Keratinocyte (primary cell): ENCODE measurements at regions not wholly inside any gene's neighbourhood (a gene's known extent, or its start where the extent isn't known, plus 50 kb on each side); places are given as distances from the start of the nearest gene placed in this dataset.

Source experiments
- DNase-seq: peaks from one replicate; pipeline ENCODE4 v3.0.0-alpha.2; 2011; ENCODE audit warnings: low read depth, missing footprints, low spot score
- FAIRE-seq: peaks from 2 replicates; lab custom pipeline; 2011; peaks lifted over from hg19 to GRCh38; lab: Jason Lieb, UNC
- H2AFZ ChIP-seq: 2 replicates; pipeline ENCODE4 v1.6.0; 2012; ENCODE audit warnings: low read length, control low read depth, inconsistent platforms; ENCODE audit not compliant: control insufficient read depth
- H3K27ac ChIP-seq: 2 replicates; pipeline ENCODE4 v1.5.1; 2011; ENCODE audit warnings: low read length; ENCODE audit not compliant: control insufficient read depth, insufficient read depth
- H3K27me3 ChIP-seq: 3 replicates; pipeline ENCODE4 v1.6.0; 2011; ENCODE audit warnings: low read length; ENCODE audit not compliant: control insufficient read depth, insufficient read depth; ENCODE audit errors: extremely low read depth
- H3K36me3 ChIP-seq, 2 experiments: 2 replicates in 1 of 2; 3 replicates in 1 of 2; pipeline ENCODE4 v1.5.1; 2011; ENCODE audit warnings: low read length in 2 of 2, mild to moderate bottlenecking in 1 of 2; ENCODE audit not compliant: control insufficient read depth in 2 of 2, insufficient read depth in 2 of 2; ENCODE audit errors: extremely low read depth in 1 of 2
- H3K4me1 ChIP-seq: 3 replicates; pipeline ENCODE4 v1.5.1; 2011; ENCODE audit warnings: low read length; ENCODE audit not compliant: control insufficient read depth, insufficient read depth; ENCODE audit errors: extremely low read depth
- H3K4me2 ChIP-seq: 3 replicates; pipeline ENCODE4 v1.6.0; 2011; ENCODE audit warnings: low read depth, low read length; ENCODE audit not compliant: control insufficient read depth, insufficient read depth; ENCODE audit errors: extremely low read depth
- H3K4me3 ChIP-seq, 3 experiments: fragments of 200-600 bp in 1 of 3; sonication (generic) in 1 of 3; 2 replicates in 2 of 3; 3 replicates in 1 of 3; pipeline ENCODE4 v1.5.1; 2011 to 2016; ENCODE audit warnings: low read length in 3 of 3, mild to moderate bottlenecking in 3 of 3, control low read depth in 2 of 3, inconsistent platforms in 1 of 3, low read depth in 1 of 3, mixed read lengths in 1 of 3, mixed run types in 1 of 3, moderate library complexity in 1 of 3; ENCODE audit not compliant: control insufficient read depth in 2 of 3, insufficient read depth in 2 of 3; ENCODE audit errors: extremely low read depth in 1 of 3
- H3K79me2 ChIP-seq: 2 replicates; pipeline ENCODE4 v1.6.0; 2012; ENCODE audit warnings: low read length; ENCODE audit not compliant: control insufficient read depth, insufficient read depth
- H3K9ac ChIP-seq: 3 replicates; pipeline ENCODE4 v1.6.0; 2011; ENCODE audit warnings: low read length; ENCODE audit not compliant: control insufficient read depth, insufficient read depth; ENCODE audit errors: extremely low read depth
- H3K9me1 ChIP-seq: 3 replicates; pipeline ENCODE4 v1.6.0; 2011; ENCODE audit warnings: low read length; ENCODE audit not compliant: control insufficient read depth, insufficient read depth; ENCODE audit errors: extremely low read depth
- H3K9me3 ChIP-seq: 2 replicates; pipeline ENCODE4 v1.5.1; 2012; ENCODE audit warnings: low read depth, low read length; ENCODE audit not compliant: control insufficient read depth
- H4K20me1 ChIP-seq: 3 replicates; pipeline ENCODE4 v1.6.0; 2011; ENCODE audit warnings: low read length; ENCODE audit not compliant: control insufficient read depth, insufficient read depth; ENCODE audit errors: extremely low read depth
- EZH2 ChIP-seq: IDR thresholded peaks from one replicate; pipeline ENCODE4 v1.6.1; 2012; ENCODE audit warnings: inconsistent platforms, mild to moderate bottlenecking, low read length, moderate library complexity
- dilution Hi-C: fragments of 300-500 bp; cut with MboI; formaldehyde crosslinking; loops from one replicate; pipeline ENCODE4 v1.7.0; 2020; ENCODE audit warnings: low sequenced_read_pairs; ENCODE audit not compliant: extremely low pct_ligation_motif_present
- TF ChIP-seq, protein P1 (sequence below), 3 experiments: IDR thresholded peaks in 1 of 3; conservative IDR thresholded peaks in 1 of 3; optimal IDR thresholded peaks in 1 of 3; 2 replicates in 2 of 3; 3 replicates in 1 of 3; pipeline versions ENCODE3 to v1.5.1; 2011; ENCODE audit warnings: low read length in 3 of 3, mild to moderate bottlenecking in 3 of 3, moderate library complexity in 2 of 3, control low read depth in 1 of 3, inconsistent platforms in 1 of 3; ENCODE audit not compliant: insufficient read depth in 2 of 3; ENCODE audit errors: extremely low read depth in 1 of 3

DNA sequence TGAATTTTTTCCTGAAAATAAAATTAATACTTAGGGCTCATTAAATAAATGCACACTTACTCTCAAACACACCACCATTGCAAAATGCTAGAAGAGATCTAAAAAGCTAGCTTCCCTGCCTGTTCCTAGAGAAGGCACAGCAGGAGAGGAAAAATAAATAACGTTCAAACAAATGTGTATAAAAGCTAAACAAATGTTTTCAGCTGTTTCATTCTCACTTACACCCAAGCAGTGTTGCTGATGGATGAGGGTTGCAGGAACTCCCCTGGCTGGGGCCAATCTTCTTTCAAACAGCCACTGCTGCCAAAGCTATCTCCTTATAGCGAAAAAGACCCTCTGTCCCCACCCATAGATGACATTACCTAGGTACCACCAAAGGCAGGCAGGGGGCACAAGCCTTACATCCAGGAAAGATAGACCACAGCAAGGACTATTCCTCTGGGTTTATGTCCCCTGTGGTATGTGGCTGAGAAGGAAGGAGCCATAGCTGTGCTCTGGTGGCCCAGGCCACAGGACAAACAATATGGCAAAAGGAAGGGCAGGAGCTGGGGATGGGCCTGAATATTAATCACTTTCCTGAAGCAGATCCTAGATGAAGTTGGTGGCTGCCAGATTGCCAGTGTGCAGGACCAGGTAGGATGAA is 214.6 kb downstream of the TTC32 start:
- Histone ChIP-seq H3K4me2 (no peak overlapping the region), H3K36me3 (no peaks in the 10 kb centered on the region), H3K9ac (no peak overlapping the region), H3K27me3 (no peaks in the 10 kb centered on the region), H3K4me3 (no peak overlapping the region), H3K27ac (no peak overlapping the region), H4K20me1 (no peaks in the 10 kb centered on the region), H2AFZ (no peak overlapping the region), H3K9me1 (no peaks in the 10 kb centered on the region), H3K4me1 (no peaks in the 10 kb centered on the region), H3K79me2 (no peaks in the 10 kb centered on the region), H3K9me3 (no peaks in the 10 kb centered on the region)
- no peak for TF ChIP-seq EZH2
- TF ChIP-seq, protein P1, sequence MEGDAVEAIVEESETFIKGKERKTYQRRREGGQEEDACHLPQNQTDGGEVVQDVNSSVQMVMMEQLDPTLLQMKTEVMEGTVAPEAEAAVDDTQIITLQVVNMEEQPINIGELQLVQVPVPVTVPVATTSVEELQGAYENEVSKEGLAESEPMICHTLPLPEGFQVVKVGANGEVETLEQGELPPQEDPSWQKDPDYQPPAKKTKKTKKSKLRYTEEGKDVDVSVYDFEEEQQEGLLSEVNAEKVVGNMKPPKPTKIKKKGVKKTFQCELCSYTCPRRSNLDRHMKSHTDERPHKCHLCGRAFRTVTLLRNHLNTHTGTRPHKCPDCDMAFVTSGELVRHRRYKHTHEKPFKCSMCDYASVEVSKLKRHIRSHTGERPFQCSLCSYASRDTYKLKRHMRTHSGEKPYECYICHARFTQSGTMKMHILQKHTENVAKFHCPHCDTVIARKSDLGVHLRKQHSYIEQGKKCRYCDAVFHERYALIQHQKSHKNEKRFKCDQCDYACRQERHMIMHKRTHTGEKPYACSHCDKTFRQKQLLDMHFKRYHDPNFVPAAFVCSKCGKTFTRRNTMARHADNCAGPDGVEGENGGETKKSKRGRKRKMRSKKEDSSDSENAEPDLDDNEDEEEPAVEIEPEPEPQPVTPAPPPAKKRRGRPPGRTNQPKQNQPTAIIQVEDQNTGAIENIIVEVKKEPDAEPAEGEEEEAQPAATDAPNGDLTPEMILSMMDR (optimal IDR thresholded peaks at IDR 0.05 in 1 of 3, IDR thresholded peaks at IDR 0.05 in 1 of 3, conservative IDR thresholded peaks at IDR 0.05 in 1 of 3; ENCODE audit: extremely low read depth in 1 of 3, insufficient read depth in 2 of 3, low read length in 3 of 3) = peak in 1 of 3 experiments; percentile 63
- dilution Hi-C loops = no loop called here
- DNase-seq (no peak), FAIRE-seq (no peak)

DNA sequence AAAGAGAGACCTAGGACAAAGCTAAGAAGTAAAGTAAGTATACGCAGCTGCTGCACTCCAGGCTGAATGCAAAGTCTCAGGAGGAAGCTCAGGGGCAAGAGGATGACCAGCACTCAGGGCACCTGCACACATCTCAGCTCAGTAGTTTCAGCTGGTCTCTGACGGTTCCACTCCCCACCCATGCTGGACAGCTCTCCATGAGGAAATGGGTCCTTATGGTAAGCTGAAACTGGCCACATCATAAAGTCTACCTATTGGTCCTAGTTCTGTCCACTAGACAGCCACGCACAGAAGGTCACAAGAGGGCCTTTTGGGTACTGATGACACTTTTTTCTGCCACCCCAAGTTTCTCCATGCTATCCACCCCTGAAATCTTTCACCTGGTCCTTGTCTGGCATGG is 215.3 kb downstream of the TTC32 start:
- Histone ChIP-seq H4K20me1 (no peaks in the 10 kb centered on the region), H3K9me3 (no peaks in the 10 kb centered on the region), H3K9me1 (no peaks in the 10 kb centered on the region), H3K27ac (no peak overlapping the region), H3K4me3 (no peak overlapping the region), H3K36me3 (no peaks in the 10 kb centered on the region), H3K4me2 (no peak overlapping the region), H2AFZ (no peak overlapping the region), H3K4me1 (no peaks in the 10 kb centered on the region), H3K79me2 (no peaks in the 10 kb centered on the region), H3K27me3 (no peaks in the 10 kb centered on the region), H3K9ac (no peak overlapping the region)
- DNase-seq (no peak), FAIRE-seq (no peak)
- TF ChIP-seq, protein P1 (optimal IDR thresholded peaks at IDR 0.05 in 1 of 3, IDR thresholded peaks at IDR 0.05 in 1 of 3, conservative IDR thresholded peaks at IDR 0.05 in 1 of 3; ENCODE audit: extremely low read depth in 1 of 3, insufficient read depth in 2 of 3, low read length in 3 of 3) = no peak
- no peak for TF ChIP-seq EZH2
- dilution Hi-C loops = no loop called here
